Stimulated activated naive CD4-positive, alpha-beta T cell (primary cell): ENCODE measurements at regions not wholly inside any gene's neighbourhood (a gene's known extent, or its start where the extent isn't known, plus 50 kb on each side); places are given as distances from the start of the nearest gene placed in this dataset.
"Not testable (repeated sequence)": the region's sequence is repeated elsewhere in the genome, so short reads cannot be mapped to it uniquely, and the experiment has no call there.

Experiments
- DNase-seq, 6 experiments: peaks; one replicate each; lab custom pipeline; 2025; lab: John Stamatoyannopoulos, UW

GRCh38 chr15:81901319-81901718, 144.5 kb downstream of the MEX3B start:
- DNase-seq = no peak

GRCh38 chr15:81899730-81900129, 146.1 kb downstream of the MEX3B start:
- DNase-seq = no peak

- DNase-seq = no peak
Measured at GRCh38 chr15:81899024-81899423, 146.8 kb downstream of the MEX3B start.

GRCh38 chr15:81897057-81897677, 148.7 kb downstream of the MEX3B start:
- DNase-seq = no peak

GRCh38 chr15:81896356-81896755, 149.5 kb downstream of the MEX3B start:
- no peak for DNase-seq

GRCh38 chr15:81895723-81896122, 150.1 kb downstream of the MEX3B start:
- DNase-seq = no peak

- DNase-seq = no peak
Measured at GRCh38 chr15:81894061-81894460, 151.8 kb downstream of the MEX3B start.

- no peak for DNase-seq
Measured at GRCh38 chr15:81893182-81893835, 152.5 kb downstream of the MEX3B start.

GRCh38 chr15:81890496-81890895, 155.3 kb downstream of the MEX3B start:
- DNase-seq = no peak

GRCh38 chr15:81889485-81889881, 156.3 kb downstream of the MEX3B start:
- no peak for DNase-seq

GRCh38 chr15:81888748-81889484, 156.9 kb downstream of the MEX3B start:
- no peak for DNase-seq

- no peak for DNase-seq
Measured at GRCh38 chr15:81887912-81888311, 157.9 kb downstream of the MEX3B start.

GRCh38 chr15:81887188-81887587, 158.6 kb downstream of the MEX3B start:
- not testable (repeated sequence) for DNase-seq

GRCh38 chr15:81886591-81886990, 159.2 kb downstream of the MEX3B start:
- DNase-seq = no peak

- DNase-seq = no peak
Measured at GRCh38 chr15:81886080-81886479, 159.7 kb downstream of the MEX3B start.

- no peak for DNase-seq
Measured at GRCh38 chr15:81885135-81885534, 160.7 kb downstream of the MEX3B start.

GRCh38 chr15:81882504-81882903, 163.3 kb downstream of the MEX3B start:
- DNase-seq = no peak

GRCh38 chr15:81880833-81881232, 165.0 kb downstream of the MEX3B start:
- no peak for DNase-seq

- no peak for DNase-seq
Measured at GRCh38 chr15:81880314-81880713, 165.5 kb downstream of the MEX3B start.

- not testable (repeated sequence) for DNase-seq
Measured at GRCh38 chr15:81875717-81876116, 170.1 kb downstream of the MEX3B start.

GRCh38 chr15:81870746-81871106, 175.1 kb downstream of the MEX3B start:
- DNase-seq = not testable (repeated sequence)

- DNase-seq = not testable (repeated sequence)
Measured at GRCh38 chr15:81870062-81870745, 175.6 kb downstream of the MEX3B start.
